ENCODE measurements at regions not wholly inside any gene's neighbourhood (a gene's known extent, or its start where the extent isn't known, plus 50 kb on each side); places are given as distances from the start of the nearest gene placed in this dataset.

- no peak for TF ChIP-seq CTCF (IDR thresholded peaks at IDR 0.05; ENCODE audit: borderline replicate concordance, extremely low read depth, low read length, poor library complexity, severe bottlenecking)
- no peak for TF ChIP-seq EZH2 (IDR thresholded peaks at IDR 0.05; ENCODE audit: borderline replicate concordance, low read depth, low read length, severe bottlenecking)
Measured at GRCh38 chr7:25613912-25614311, 385.6 kb upstream of the NPVF start.
